Body of pancreas (tissue), 1 donor: ENCODE measurements at regions not wholly inside any gene's neighbourhood (a gene's known extent, or its start where the extent isn't known, plus 50 kb on each side); places are given as distances from the start of the nearest gene placed in this dataset. TPM values are rescaled to one million over a fixed set of nuclear protein-coding genes. Genes with fewer than 3 reads are reported as not detected.

Experiments
- small RNA-seq: library from RNA; depleted of rRNA; stranded (forward); fragments of <200 nt; gene quantifications from one replicate; pipeline ENCODE3, GENCODE V24; 2016

Small RNA genes in the stretch of these regions (small RNA-seq; reads per million reads assigned to genes)
- gene RNA5SP199, result not detected
